ENCODE measurements at regions not wholly inside any gene's neighbourhood (a gene's known extent, or its start where the extent isn't known, plus 50 kb on each side); places are given as distances from the start of the nearest gene placed in this dataset.

GRCh38 chr21:17085707-17086106 is 427.1 kb upstream of the CXADR start:
- no peaks in the 10 kb centered on the region for H3K9me3 ChIP-seq (ENCODE audit: severe bottlenecking)
- H3K27ac ChIP-seq = no peak overlapping the region
- peaks cover 38% of the 10 kb centered on the region for H3K27me3 ChIP-seq (ENCODE audit: insufficient read depth, low read depth, severe bottlenecking)
- no peak overlapping the region for H3K4me3 ChIP-seq (ENCODE audit: low read depth, low read length)
- no peak for DNase-seq
- H3K36me3 ChIP-seq = no peaks in the 10 kb centered on the region
- no peak for TF ChIP-seq CTCF (IDR thresholded peaks at IDR 0.05; ENCODE audit: low read depth, low read length)

- H3K9me3 ChIP-seq (ENCODE audit: severe bottlenecking) = no peaks in the 10 kb centered on the region
- TF ChIP-seq CTCF (IDR thresholded peaks at IDR 0.05; ENCODE audit: low read depth, low read length) = no peak
- no peak overlapping the region for H3K27ac ChIP-seq
- H3K4me3 ChIP-seq (ENCODE audit: low read depth, low read length) = no peak overlapping the region
- DNase-seq = no peak
- peaks cover 27% of the 10 kb centered on the region for H3K27me3 ChIP-seq (ENCODE audit: insufficient read depth, low read depth, severe bottlenecking)
- H3K36me3 ChIP-seq = no peaks in the 10 kb centered on the region
These were observed 424.3 kb upstream of the CXADR start for GRCh38 chr21:17088500-17088899.

- Histone ChIP-seq H3K9me3 (ENCODE audit: severe bottlenecking) (no peaks in the 10 kb centered on the region), H3K27me3 (ENCODE audit: insufficient read depth, low read depth, severe bottlenecking) (peaks cover 27% of the 10 kb centered on the region), H3K36me3 (no peaks in the 10 kb centered on the region), H3K27ac (no peak overlapping the region), H3K4me3 (ENCODE audit: low read depth, low read length) (no peak overlapping the region)
- no peak for TF ChIP-seq CTCF (IDR thresholded peaks at IDR 0.05; ENCODE audit: low read depth, low read length)
- DNase-seq = no peak
These were observed 423.8 kb upstream of the CXADR start for GRCh38 chr21:17089091-17089491.

GRCh38 chr21:17101696-17102095 is 411.1 kb upstream of the CXADR start:
- Histone ChIP-seq H3K4me3 (ENCODE audit: low read depth, low read length) (no peak overlapping the region), H3K27ac (no peak overlapping the region), H3K9me3 (ENCODE audit: severe bottlenecking) (no peaks in the 10 kb centered on the region), H3K27me3 (ENCODE audit: insufficient read depth, low read depth, severe bottlenecking) (peaks cover 18% of the 10 kb centered on the region), H3K36me3 (no peaks in the 10 kb centered on the region)
- DNase-seq = no peak
- TF ChIP-seq CTCF (IDR thresholded peaks at IDR 0.05; ENCODE audit: low read depth, low read length) = no peak

GRCh38 chr21:17105932-17106331 is 406.9 kb upstream of the CXADR start:
- no peak for TF ChIP-seq CTCF (IDR thresholded peaks at IDR 0.05; ENCODE audit: low read depth, low read length)
- H3K27ac ChIP-seq = no peak overlapping the region
- H3K27me3 ChIP-seq (ENCODE audit: insufficient read depth, low read depth, severe bottlenecking) = peaks cover 7% of the 10 kb centered on the region
- no peaks in the 10 kb centered on the region for H3K9me3 ChIP-seq (ENCODE audit: severe bottlenecking)
- no peak overlapping the region for H3K4me3 ChIP-seq (ENCODE audit: low read depth, low read length)
- no peaks in the 10 kb centered on the region for H3K36me3 ChIP-seq
- DNase-seq = no peak

- no peaks in the 10 kb centered on the region for H3K9me3 ChIP-seq (ENCODE audit: severe bottlenecking)
- peaks cover 27% of the 10 kb centered on the region for H3K27me3 ChIP-seq (ENCODE audit: insufficient read depth, low read depth, severe bottlenecking)
- H3K27ac ChIP-seq = no peak overlapping the region
- DNase-seq = no peak
- no peaks in the 10 kb centered on the region for H3K36me3 ChIP-seq
- TF ChIP-seq CTCF (IDR thresholded peaks at IDR 0.05; ENCODE audit: low read depth, low read length) = no peak
- no peak overlapping the region for H3K4me3 ChIP-seq (ENCODE audit: low read depth, low read length)
These were observed 398.8 kb upstream of the CXADR start for GRCh38 chr21:17114045-17114444.
